Right atrium auricular region (tissue), 2 donors: ENCODE measurements at regions not wholly inside any gene's neighbourhood (a gene's known extent, or its start where the extent isn't known, plus 50 kb on each side); places are given as distances from the start of the nearest gene placed in this dataset.
"Not testable (repeated sequence)": the region's sequence is repeated elsewhere in the genome, so short reads cannot be mapped to it uniquely, and the experiment has no call there.

Source experiments
- DNase-seq: peaks from one replicate; pipeline ENCODE4 v3.0.0-alpha.2; 2019; ENCODE audit warnings: low spot score
- H3K27ac ChIP-seq, 2 donors: fragments of 200-600 bp; sonication (generic); 1 replicate in 1 of 2; 2 replicates in 1 of 2; pipeline ENCODE4 v1.5.1; 2016 to 2019
- H3K27me3 ChIP-seq, 2 donors: fragments of 200-600 bp; sonication (generic); one replicate each; pipeline versions ENCODE4 v1.5.1 to v1.6.0; 2017 to 2019
- H3K36me3 ChIP-seq: fragments of 200-600 bp; sonication (generic); one replicate; pipeline ENCODE4 v1.5.1; 2016
- H3K4me1 ChIP-seq, 2 donors: fragments of 200-600 bp; sonication (generic); one replicate each; pipeline versions ENCODE4 v1.5.1 to v1.6.0; 2017 to 2019
- H3K4me3 ChIP-seq, 2 donors: fragments of 200-600 bp; sonication (generic); 1 replicate in 1 of 2; 2 replicates in 1 of 2; pipeline ENCODE4 v1.5.1; 2017 to 2019; ENCODE audit warnings: mild to moderate bottlenecking in 1 of 2, moderate library complexity in 1 of 2
- H3K9me3 ChIP-seq, 2 donors: fragments of 200-600 bp; sonication (generic); one replicate each; pipeline ENCODE4 v1.5.1; 2019
- CTCF ChIP-seq, 2 donors: fragments of 200-600 bp; sonication (generic); IDR thresholded peaks; one replicate each; pipeline ENCODE4 v1.5.1; 2019; ENCODE audit warnings: antibody characterized with exemption in 2 of 2

GRCh38 chr6:33888183-33888582 is 84.4 kb upstream of the MLN start:
- peaks cover 0 to 17% of the 10 kb centered on the region in 2 donors for H3K4me1 ChIP-seq
- DNase-seq, result no peak
- TF ChIP-seq CTCF (IDR thresholded peaks at IDR 0.05), result no peak
- H3K36me3 ChIP-seq, result no peaks in the 10 kb centered on the region
- no peaks in the 10 kb centered on the region for H3K27me3 ChIP-seq
- no peak overlapping the region for H3K4me3 ChIP-seq
- H3K9me3 ChIP-seq, result no peaks in the 10 kb centered on the region
- no peak overlapping the region for H3K27ac ChIP-seq

DNA sequence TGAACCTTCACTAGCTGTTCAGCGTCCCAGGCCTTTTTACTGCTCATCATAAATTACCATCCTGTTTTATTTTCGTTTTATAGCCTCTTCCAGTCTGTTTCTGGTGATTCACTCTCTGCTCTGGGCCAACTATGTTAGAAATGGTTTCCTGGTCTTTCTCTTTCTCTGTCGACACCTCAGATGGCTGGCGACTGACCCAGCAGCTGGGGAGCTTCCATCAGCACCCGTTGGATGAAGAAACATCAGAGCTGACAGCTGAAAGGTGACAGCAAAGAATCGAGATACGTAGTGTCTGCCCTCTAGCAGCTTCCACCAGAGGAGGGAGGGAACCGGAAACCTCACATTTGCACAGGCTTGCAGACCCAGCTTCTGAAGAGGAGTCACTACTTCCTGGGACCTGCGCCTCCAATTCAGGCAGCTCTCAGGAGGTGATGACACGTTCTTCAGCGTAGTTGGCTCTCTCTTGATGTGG is 82.9 kb upstream of the MLN start:
- no peaks in the 10 kb centered on the region for H3K36me3 ChIP-seq
- no peak overlapping the region for H3K4me3 ChIP-seq
- TF ChIP-seq CTCF (IDR thresholded peaks at IDR 0.05), result no peak
- DNase-seq, result peak; percentile 60
- H3K4me1 ChIP-seq, result peaks cover 0 to 23% of the 10 kb centered on the region in 2 donors
- no peaks in the 10 kb centered on the region for H3K27me3 ChIP-seq
- peak overlapping the region in 1 of 2 donors; percentile 38 for H3K27ac ChIP-seq
- H3K9me3 ChIP-seq, result no peaks in the 10 kb centered on the region

DNA sequence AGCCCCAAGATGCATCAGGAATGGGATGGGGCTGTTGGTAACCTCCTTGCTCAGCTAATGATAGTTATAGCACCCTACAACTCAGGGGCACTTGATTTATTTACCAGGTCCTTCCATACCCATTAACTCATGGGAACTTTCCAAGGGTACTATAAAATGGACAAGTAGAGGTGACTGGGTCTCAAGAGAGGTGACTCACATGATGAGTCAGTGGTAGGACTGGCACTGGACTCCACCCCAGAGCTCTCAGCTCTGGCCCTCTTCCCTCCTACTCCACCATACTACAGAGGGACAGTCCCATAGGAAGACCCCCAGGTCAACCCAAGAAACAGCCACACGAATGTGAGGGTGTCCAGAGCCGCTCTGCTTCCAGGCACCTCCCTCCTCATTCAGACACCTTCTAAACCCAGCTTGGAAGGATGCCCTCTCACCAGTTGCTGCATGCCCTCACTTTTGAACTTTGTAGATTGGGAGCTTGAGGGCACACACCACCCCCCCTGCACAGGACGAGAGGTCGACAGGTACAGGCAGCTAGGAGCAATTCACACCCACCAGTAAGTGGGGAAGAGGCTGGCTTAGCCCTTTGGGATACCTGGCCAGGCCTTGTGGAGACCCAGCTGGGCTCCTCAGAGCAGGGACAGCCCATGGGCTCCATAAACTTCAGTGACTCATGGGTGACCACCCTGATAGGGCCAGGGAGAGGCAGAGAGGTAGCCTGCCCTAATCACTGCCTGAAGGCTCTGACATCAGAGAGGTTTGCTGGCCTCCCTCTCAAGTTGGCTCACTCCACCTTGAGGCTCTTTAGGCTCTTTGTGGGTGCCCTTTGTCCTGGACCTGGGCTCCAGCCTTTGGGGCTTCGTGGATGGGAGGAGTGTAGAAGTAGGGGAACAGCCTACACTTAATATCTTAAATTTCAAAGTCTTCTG is 81.6 kb upstream of the MLN start:
- Histone ChIP-seq H3K27me3 (no peaks in the 10 kb centered on the region), H3K4me1 (peaks cover 0 to 23% of the 10 kb centered on the region in 2 donors), H3K36me3 (no peaks in the 10 kb centered on the region), H3K27ac (no peak overlapping the region), H3K4me3 (no peak overlapping the region), H3K9me3 (no peaks in the 10 kb centered on the region)
- DNase-seq, result no peak
- TF ChIP-seq CTCF (IDR thresholded peaks at IDR 0.05), result no peak

GRCh38 chr6:33883621-33884020 is 79.8 kb upstream of the MLN start:
- not testable (repeated sequence) for H3K36me3 ChIP-seq, DNase-seq, H3K4me3 ChIP-seq, H3K27me3 ChIP-seq, H3K27ac ChIP-seq, H3K9me3 ChIP-seq
- peaks cover 0 to 23% of the 10 kb centered on the region in 2 donors for H3K4me1 ChIP-seq

GRCh38 chr6:33882154-33882553 is 78.4 kb upstream of the MLN start:
- H3K4me3 ChIP-seq, result no peak overlapping the region
- H3K36me3 ChIP-seq, result no peaks in the 10 kb centered on the region
- no peaks in the 10 kb centered on the region for H3K9me3 ChIP-seq
- H3K4me1 ChIP-seq, result peaks cover 0 to 23% of the 10 kb centered on the region in 2 donors
- peak; percentile 59 for DNase-seq
- no peak overlapping the region for H3K27ac ChIP-seq
- no peak for TF ChIP-seq CTCF (IDR thresholded peaks at IDR 0.05)
- no peaks in the 10 kb centered on the region for H3K27me3 ChIP-seq

DNA sequence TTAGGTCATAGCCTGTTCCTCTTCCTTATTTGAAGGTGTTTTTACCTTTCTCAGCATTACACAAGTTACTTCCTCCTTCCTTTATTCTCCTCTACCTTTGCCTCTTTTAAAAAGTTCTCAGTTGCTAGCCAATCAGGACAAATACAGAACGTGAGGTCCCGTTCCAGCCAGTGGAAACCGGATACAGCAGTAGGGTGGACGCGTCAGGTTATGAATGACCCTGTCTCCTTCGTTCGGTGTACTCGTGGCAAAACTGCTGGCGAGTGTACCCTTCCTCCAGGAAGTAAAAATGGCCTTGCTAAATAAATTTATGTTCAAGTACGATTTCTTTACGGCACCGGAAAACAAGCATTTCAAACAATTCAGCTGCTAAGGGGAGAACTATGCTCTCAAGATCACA is 77.0 kb upstream of the MLN start:
- Histone ChIP-seq H3K27ac (no peak overlapping the region), H3K9me3 (no peaks in the 10 kb centered on the region), H3K27me3 (no peaks in the 10 kb centered on the region), H3K36me3 (no peaks in the 10 kb centered on the region), H3K4me1 (peaks cover 0 to 15% of the 10 kb centered on the region in 2 donors), H3K4me3 (no peak overlapping the region)
- DNase-seq, result no peak
- TF ChIP-seq CTCF (IDR thresholded peaks at IDR 0.05), result no peak
